ENCODE measurements at regions not wholly inside any gene's neighbourhood (a gene's known extent, or its start where the extent isn't known, plus 50 kb on each side); places are given as distances from the start of the nearest gene placed in this dataset.

DNA sequence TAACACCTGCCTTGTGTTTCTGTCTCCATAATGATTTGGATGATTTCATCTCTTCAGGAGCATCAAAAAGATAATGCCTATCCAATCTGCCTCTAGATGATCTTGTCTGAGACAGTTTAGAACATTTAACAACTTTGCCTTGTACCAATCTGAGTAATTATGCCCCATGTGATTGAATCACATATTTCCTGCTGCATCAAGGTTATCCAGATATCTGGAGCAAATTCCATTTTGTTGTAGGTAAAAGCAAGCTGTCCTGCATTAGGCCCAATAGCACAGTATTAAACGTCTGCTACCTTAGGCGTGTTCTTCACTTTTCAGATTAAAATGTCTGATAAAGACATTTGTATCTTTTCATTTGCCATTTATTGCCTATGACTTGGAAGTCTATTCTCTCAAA is 54.1 kb upstream of the MARCHF11 start:
- no peaks in the 10 kb centered on the region for H4K20me1 ChIP-seq (ENCODE audit: insufficient read depth, low read length)
- H3K79me2 ChIP-seq (ENCODE audit: insufficient read depth, low read length), result no peaks in the 10 kb centered on the region

DNA sequence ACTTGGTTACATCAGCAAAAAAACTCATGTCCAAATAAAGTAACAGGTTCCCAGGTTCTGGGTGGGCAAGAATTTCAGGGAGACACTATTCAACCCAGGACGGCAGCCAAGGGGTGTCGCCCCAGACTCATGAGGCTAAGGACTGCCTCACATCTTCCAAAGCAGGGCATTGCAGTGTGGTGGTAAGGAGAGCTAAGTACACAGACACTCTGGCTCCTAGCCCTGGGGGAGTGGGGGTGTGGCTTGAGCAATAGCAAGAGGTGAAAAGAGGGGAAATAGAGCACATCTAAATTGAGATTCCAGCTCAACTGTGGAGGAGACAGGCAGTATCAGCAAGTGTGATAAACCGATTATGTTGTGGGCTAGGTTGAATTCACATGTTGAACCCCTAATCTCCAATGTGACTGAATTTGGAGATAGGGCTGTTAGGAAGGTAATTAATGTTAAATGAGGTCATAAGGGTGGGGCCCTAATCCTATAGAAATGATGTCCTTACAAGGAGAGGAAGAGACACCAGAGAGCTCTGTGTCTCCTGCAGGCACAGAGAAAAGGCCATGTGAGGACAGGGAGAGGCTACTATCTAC is 49.9 kb upstream of the MARCHF11 start:
- no peak for DNase-seq (ENCODE audit: insufficient read length, low spot score, missing footprints)
- no peak overlapping the region for H3K27ac ChIP-seq (ENCODE audit: low read depth, low read length)
- H3K9me3 ChIP-seq (ENCODE audit: low read depth, low read length), result peaks cover 2% of the 10 kb centered on the region
- TF ChIP-seq, protein P1, sequence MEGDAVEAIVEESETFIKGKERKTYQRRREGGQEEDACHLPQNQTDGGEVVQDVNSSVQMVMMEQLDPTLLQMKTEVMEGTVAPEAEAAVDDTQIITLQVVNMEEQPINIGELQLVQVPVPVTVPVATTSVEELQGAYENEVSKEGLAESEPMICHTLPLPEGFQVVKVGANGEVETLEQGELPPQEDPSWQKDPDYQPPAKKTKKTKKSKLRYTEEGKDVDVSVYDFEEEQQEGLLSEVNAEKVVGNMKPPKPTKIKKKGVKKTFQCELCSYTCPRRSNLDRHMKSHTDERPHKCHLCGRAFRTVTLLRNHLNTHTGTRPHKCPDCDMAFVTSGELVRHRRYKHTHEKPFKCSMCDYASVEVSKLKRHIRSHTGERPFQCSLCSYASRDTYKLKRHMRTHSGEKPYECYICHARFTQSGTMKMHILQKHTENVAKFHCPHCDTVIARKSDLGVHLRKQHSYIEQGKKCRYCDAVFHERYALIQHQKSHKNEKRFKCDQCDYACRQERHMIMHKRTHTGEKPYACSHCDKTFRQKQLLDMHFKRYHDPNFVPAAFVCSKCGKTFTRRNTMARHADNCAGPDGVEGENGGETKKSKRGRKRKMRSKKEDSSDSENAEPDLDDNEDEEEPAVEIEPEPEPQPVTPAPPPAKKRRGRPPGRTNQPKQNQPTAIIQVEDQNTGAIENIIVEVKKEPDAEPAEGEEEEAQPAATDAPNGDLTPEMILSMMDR (IDR thresholded peaks at IDR 0.05; ENCODE audit: extremely low read depth, low read depth, low read length), result no peak
- no peak overlapping the region for H3K4me3 ChIP-seq (ENCODE audit: insufficient read depth, low read length)
- no peak overlapping the region for H3K4me2 ChIP-seq (ENCODE audit: insufficient read depth, low read length)
- H3K4me1 ChIP-seq (ENCODE audit: insufficient read depth, low read length), result no peaks in the 10 kb centered on the region
- H2AFZ ChIP-seq (ENCODE audit: low read length), result no peak overlapping the region
- no peaks in the 10 kb centered on the region for H4K20me1 ChIP-seq (ENCODE audit: insufficient read depth, low read length)
- no peaks in the 10 kb centered on the region for H3K79me2 ChIP-seq (ENCODE audit: insufficient read depth, low read length)
- H3K27me3 ChIP-seq (ENCODE audit: insufficient read depth, low read length), result no peaks in the 10 kb centered on the region
- no peaks in the 10 kb centered on the region for H3K36me3 ChIP-seq (ENCODE audit: insufficient read depth, low read length)

More for the DNA sequence above, 54.1 kb upstream of the MARCHF11 start:
- Histone ChIP-seq H3K4me3 (ENCODE audit: insufficient read depth, low read length) (no peak overlapping the region), H3K9me3 (ENCODE audit: low read depth, low read length) (peaks cover 2% of the 10 kb centered on the region), H3K4me1 (ENCODE audit: insufficient read depth, low read length) (no peaks in the 10 kb centered on the region), H3K4me2 (ENCODE audit: insufficient read depth, low read length) (no peak overlapping the region), H2AFZ (ENCODE audit: low read length) (no peak overlapping the region), H3K27me3 (ENCODE audit: insufficient read depth, low read length) (no peaks in the 10 kb centered on the region), H3K27ac (ENCODE audit: low read depth, low read length) (no peak overlapping the region), H3K36me3 (ENCODE audit: insufficient read depth, low read length) (no peaks in the 10 kb centered on the region)
- TF ChIP-seq, protein P1 (IDR thresholded peaks at IDR 0.05; ENCODE audit: extremely low read depth, low read depth, low read length), result no peak
- DNase-seq (ENCODE audit: insufficient read length, low spot score, missing footprints), result no peak
